ENCODE measurements at regions not wholly inside any gene's neighbourhood (a gene's known extent, or its start where the extent isn't known, plus 50 kb on each side); places are given as distances from the start of the nearest gene placed in this dataset.

DNA sequence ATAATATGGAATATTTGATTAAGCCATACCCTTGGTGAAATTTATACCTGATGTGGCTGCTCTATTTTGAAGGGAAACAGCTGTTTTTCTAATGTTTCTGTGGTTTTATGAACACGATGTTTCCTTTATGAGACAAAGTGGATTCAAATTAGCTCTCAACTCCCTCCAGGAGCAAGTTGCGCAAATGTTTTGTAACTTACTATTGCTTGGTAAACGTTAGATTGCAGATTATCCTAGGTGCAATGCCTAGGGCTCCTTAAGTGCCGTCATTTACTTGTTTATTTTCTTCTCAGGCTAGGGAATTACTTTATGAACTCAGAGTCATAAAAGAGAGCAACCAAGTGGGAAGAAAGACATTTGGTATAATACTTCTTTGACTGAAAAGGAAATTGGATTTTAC is 763.1 kb downstream of the TAF11L14 start:
- Histone ChIP-seq H4K5ac (ENCODE audit: insufficient read length, low read depth, low read length) (no peak overlapping the region), H3K9ac (ENCODE audit: extremely low read depth, insufficient read length, low read length) (no peak overlapping the region), H3K4me1 (ENCODE audit: insufficient read depth, low read length) (peaks cover 6% of the 10 kb centered on the region; the same call in 1 of the 2 replicates), H3T11ph (ENCODE audit: low read length) (no peak overlapping the region), H2BK5ac (ENCODE audit: insufficient read length, low read length) (no peak overlapping the region), H3K4me2 (ENCODE audit: insufficient read depth, insufficient read length, low read length) (no peak overlapping the region), H2BK20ac (ENCODE audit: low read depth, low read length, poor library complexity, severe bottlenecking) (no peak overlapping the region), H2AFZ (ENCODE audit: low read length) (no peak overlapping the region), H3K27ac (ENCODE audit: insufficient read length, low read depth, low read length) (no peak overlapping the region), H3K4ac (ENCODE audit: low read depth, low read length) (no peak overlapping the region), H2AK5ac (ENCODE audit: insufficient read length, low read length) (no peak overlapping the region), H3K79me2 (ENCODE audit: insufficient read depth, low read length) (no peaks in the 10 kb centered on the region), H3K14ac (ENCODE audit: insufficient read depth, low read length) (no peak overlapping the region), H2BK15ac (ENCODE audit: low read depth, low read length) (no peak overlapping the region), H4K8ac (replicated peaks; ENCODE audit: insufficient read length, low read depth, low read length) (no peak overlapping the region), H4K20me1 (ENCODE audit: control insufficient read depth, insufficient read depth, insufficient read length) (no peaks in the 10 kb centered on the region), H3K27me3 (ENCODE audit: insufficient read depth, low read length) (no peaks in the 10 kb centered on the region), H2BK120ac (ENCODE audit: low read depth, low read length, poor library complexity, severe bottlenecking) (no peak overlapping the region), H3K23ac (ENCODE audit: insufficient read length, low read depth, low read length) (no peak overlapping the region), H3K79me1 (ENCODE audit: insufficient read depth, low read depth, low read length, poor library complexity, severe bottlenecking) (no peaks in the 10 kb centered on the region), H3K23me2 (ENCODE audit: insufficient read length, low read depth, low read length, poor library complexity, severe bottlenecking) (no peaks in the 10 kb centered on the region), H3K56ac (ENCODE audit: insufficient read length, low read depth, low read length) (no peak overlapping the region), H4K91ac (ENCODE audit: insufficient read length, low read depth, low read length) (no peak overlapping the region), H3K9me3 (ENCODE audit: control insufficient read depth, low read depth, low read length) (no peaks in the 10 kb centered on the region), H3K18ac (ENCODE audit: insufficient read length, low read depth, low read length) (no peak overlapping the region), H2BK12ac (ENCODE audit: insufficient read length, low read depth, low read length) (no peak overlapping the region)
- TF ChIP-seq CTCF (conservative IDR thresholded peaks at IDR 0.05) = no peak
- WGBS (ENCODE audit: extremely low coverage, insufficient read length, low lambda C conversion rate) = no CpG with 5 or more reads among the region's 4 CpGs
- Mint-ChIP-seq H3K4me3 (no peak overlapping the region), H3K4me1 (peaks cover 19 to 32% of the 10 kb centered on the region in 2 experiments), H3K27ac (peak overlapping the region in 1 of 3 experiments; percentile 14; a peak in 1 of 7 replicates), H3K27me3 (ENCODE audit: low read depth) (no peaks in the 10 kb centered on the region), H3K9me3 (no peaks in the 10 kb centered on the region; a peak in 1 of 5 replicates), H3K36me3 (ENCODE audit: insufficient read depth in 1 of 3, low read depth in 3 of 3) (peaks cover 0 to 4% (median 0%) of the 10 kb centered on the region in 3 experiments; a peak in 2 of 7 replicates)
- no peak for DNase-seq

Data from H9 (cell line).